Karpas-422 (cell line): ENCODE measurements at regions not wholly inside any gene's neighbourhood (a gene's known extent, or its start where the extent isn't known, plus 50 kb on each side); places are given as distances from the start of the nearest gene placed in this dataset.

Experiments used
- DNase-seq: peaks from one replicate; pipeline ENCODE4 v3.0.0-alpha.2; 2015
- H2AFZ ChIP-seq: fragments of 200-600 bp; sonication (generic); 2 replicates; pipeline ENCODE4 v1.6.1; 2014; ENCODE audit warnings: antibody characterized with exemption, low read length, mixed read lengths
- H3K27ac ChIP-seq: fragments of 200-600 bp; sonication (generic); 2 replicates; pipeline ENCODE4 v1.5.1; 2014; ENCODE audit warnings: mild to moderate bottlenecking, low read length, moderate library complexity
- H3K27me3 ChIP-seq: fragments of 200-600 bp; sonication (generic); 2 replicates; pipeline ENCODE4 v1.6.1; 2014; ENCODE audit warnings: low read length, mixed read lengths
- H3K36me3 ChIP-seq: fragments of 200-600 bp; sonication (generic); 2 replicates; pipeline ENCODE4 v1.6.1; 2014; ENCODE audit warnings: low read length, mixed read lengths; ENCODE audit not compliant: insufficient read depth
- H3K4me1 ChIP-seq: fragments of 200-600 bp; sonication (generic); 2 replicates; pipeline ENCODE4 v1.6.1; 2014; ENCODE audit warnings: mild to moderate bottlenecking, low read length, mixed read lengths
- H3K4me2 ChIP-seq: fragments of 200-600 bp; sonication (generic); 2 replicates; pipeline ENCODE4 v1.6.1; 2014; ENCODE audit warnings: low read length, low read depth, mild to moderate bottlenecking; ENCODE audit not compliant: poor library complexity, severe bottlenecking
- H3K4me3 ChIP-seq: fragments of 200-600 bp; sonication (generic); 2 replicates; pipeline ENCODE4 v1.5.1; 2014; ENCODE audit warnings: mild to moderate bottlenecking, antibody characterized with exemption, low read length, mixed read lengths
- H3K79me2 ChIP-seq: fragments of 200-600 bp; sonication (generic); 2 replicates; pipeline ENCODE4 v1.6.1; 2014; ENCODE audit warnings: mild to moderate bottlenecking, low read length, mixed read lengths
- H3K9ac ChIP-seq: fragments of 200-600 bp; sonication (generic); 2 replicates; pipeline ENCODE4 v1.6.0; 2014; ENCODE audit warnings: low read length
- H3K9me2 ChIP-seq: fragments of 200-600 bp; sonication (generic), shearing (Covaris generic); replicated peaks from 2 replicates; pipeline ENCODE4 v1.6.0; 2014; ENCODE audit warnings: mild to moderate bottlenecking, low read length, moderate library complexity; ENCODE audit not compliant: insufficient read depth
- H3K9me3 ChIP-seq: fragments of 300-700, 200-600 bp; sonication (generic); 2 replicates; pipeline ENCODE4 v1.6.1; 2014; ENCODE audit warnings: low read length, mixed read lengths
- H4K20me1 ChIP-seq: fragments of 200-600 bp; sonication (generic); 2 replicates; pipeline ENCODE4 v1.6.1; 2014; ENCODE audit warnings: mild to moderate bottlenecking, antibody characterized with exemption, low read length, low read depth; ENCODE audit not compliant: insufficient read depth

DNA sequence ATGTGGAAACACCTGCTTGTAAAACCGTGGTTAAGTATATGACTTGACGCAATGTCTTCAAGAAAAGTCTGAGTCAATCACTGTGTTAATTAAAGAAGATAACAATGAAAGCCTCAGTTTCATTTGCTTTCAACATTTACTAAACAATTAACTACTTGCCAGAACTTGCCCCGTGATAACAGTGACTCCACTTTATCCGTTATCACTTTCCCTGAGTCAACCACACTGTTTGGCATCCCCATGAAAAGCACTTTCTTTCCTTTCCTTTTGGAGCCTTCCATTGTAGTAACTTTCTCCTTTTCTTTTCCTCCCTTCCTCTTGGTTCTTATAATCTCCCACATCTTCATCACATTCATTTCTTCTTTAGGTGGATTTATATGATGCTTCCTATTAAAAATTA lies 435.1 kb upstream of the GOT2 start:
- H3K27ac ChIP-seq, result no peak overlapping the region
- H3K9me3 ChIP-seq, result no peaks in the 10 kb centered on the region
- no peak overlapping the region for H2AFZ ChIP-seq
- H3K9me2 ChIP-seq, result no peaks in the 10 kb centered on the region
- no peaks in the 10 kb centered on the region for H4K20me1 ChIP-seq
- no peak for DNase-seq
- no peak overlapping the region for H3K4me2 ChIP-seq
- no peaks in the 10 kb centered on the region for H3K36me3 ChIP-seq
- H3K4me3 ChIP-seq, result no peak overlapping the region
- no peak overlapping the region for H3K9ac ChIP-seq
- no peaks in the 10 kb centered on the region for H3K27me3 ChIP-seq
- H3K4me1 ChIP-seq, result no peaks in the 10 kb centered on the region
- no peaks in the 10 kb centered on the region for H3K79me2 ChIP-seq

DNA sequence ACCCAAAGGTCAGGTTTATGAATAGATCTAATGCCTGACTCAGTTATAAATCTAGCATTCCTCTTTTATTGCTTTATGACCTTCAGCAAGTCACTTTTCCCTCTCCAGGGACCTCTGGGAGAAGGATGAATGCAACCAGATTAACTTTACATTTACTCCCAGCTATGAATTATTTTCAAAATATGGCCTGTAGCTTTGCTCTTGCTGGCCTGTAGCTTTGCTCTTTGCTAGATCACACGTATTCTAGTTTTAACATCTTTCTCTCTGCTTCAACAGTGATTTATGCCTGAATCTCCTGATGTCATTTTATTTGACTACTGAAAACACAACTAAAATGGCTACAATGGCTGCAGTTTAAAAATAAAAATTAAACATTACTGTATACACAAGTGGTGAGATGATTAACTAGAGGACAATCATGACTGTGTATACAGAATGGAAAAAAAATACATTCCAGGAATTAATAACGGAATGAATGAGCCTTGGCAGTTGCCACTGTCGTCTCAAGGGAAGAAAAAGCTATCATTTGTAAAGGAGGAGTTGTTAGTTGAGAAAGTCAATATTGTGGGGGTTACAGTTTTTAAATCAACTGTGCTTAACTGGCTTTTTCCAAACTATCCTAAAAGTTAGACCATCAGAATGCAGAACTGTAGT lies 434.5 kb upstream of the GOT2 start:
- DNase-seq, result no peak
- Histone ChIP-seq H3K27ac (no peak overlapping the region), H2AFZ (no peak overlapping the region), H3K4me3 (no peak overlapping the region), H3K79me2 (no peaks in the 10 kb centered on the region), H3K9me3 (no peaks in the 10 kb centered on the region), H3K27me3 (no peaks in the 10 kb centered on the region), H3K9ac (no peak overlapping the region), H3K9me2 (no peaks in the 10 kb centered on the region), H3K36me3 (no peaks in the 10 kb centered on the region), H3K4me1 (no peaks in the 10 kb centered on the region), H3K4me2 (no peak overlapping the region), H4K20me1 (no peaks in the 10 kb centered on the region)

DNA sequence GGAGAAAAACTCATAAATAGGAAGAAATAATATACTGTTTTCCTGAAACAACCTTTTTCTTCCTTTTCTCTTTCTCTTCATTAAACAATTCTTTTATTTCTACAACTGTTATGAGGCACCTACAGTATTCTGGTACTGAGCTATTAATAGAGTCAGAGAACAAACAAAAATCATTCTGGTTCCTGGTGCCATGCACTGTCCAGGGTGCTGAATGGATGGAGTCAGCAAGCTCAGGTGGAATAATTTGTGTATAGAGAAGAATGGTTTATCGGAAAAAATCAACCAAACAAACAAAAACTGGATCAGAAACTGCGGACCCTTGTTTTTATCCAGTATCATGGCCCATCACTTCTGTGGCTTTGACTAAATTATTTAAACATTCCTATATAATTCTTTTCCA lies 430.3 kb upstream of the GOT2 start:
- H2AFZ ChIP-seq, result no peak overlapping the region
- H3K9me2 ChIP-seq, result no peaks in the 10 kb centered on the region

DNA sequence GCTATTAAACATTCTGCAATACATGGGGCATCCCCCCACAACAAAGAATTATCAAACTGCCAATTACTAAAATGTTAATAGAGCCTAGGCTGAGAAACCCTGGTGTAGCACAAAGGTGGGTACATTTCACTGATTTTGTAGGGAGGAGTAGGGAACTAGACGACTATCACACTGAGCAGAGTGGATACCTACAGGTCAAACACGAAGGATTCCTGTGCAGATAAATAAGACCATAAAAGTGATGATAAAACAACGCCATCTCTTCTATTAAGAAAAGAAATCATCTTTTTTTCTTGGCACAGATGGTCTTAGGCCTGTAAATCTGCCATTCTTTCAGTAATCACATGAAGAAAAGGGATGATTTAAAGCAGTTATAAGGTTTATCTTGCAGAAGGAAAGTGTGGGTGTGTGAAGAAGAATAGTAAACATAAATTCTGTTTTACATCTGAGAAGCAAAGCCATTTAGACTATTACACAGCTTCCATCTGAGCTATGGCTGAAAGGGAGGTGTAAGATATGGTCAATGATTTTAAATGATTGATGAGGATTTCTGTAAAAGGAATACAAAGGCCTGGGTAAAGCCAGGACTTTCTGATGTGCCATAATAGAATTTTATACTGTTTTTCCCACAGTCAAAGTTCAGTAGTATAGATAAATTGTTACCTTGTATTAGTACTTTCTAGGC lies 429.4 kb upstream of the GOT2 start:
- no peaks in the 10 kb centered on the region for H3K4me1 ChIP-seq
- H3K4me2 ChIP-seq, result no peak overlapping the region
- H3K27ac ChIP-seq, result no peak overlapping the region
- no peaks in the 10 kb centered on the region for H3K27me3 ChIP-seq
- no peaks in the 10 kb centered on the region for H3K36me3 ChIP-seq
- H3K9me2 ChIP-seq, result no peaks in the 10 kb centered on the region
- no peak overlapping the region for H3K9ac ChIP-seq
- no peak overlapping the region for H3K4me3 ChIP-seq
- no peaks in the 10 kb centered on the region for H4K20me1 ChIP-seq
- H3K9me3 ChIP-seq, result no peaks in the 10 kb centered on the region
- no peak overlapping the region for H2AFZ ChIP-seq
- H3K79me2 ChIP-seq, result no peaks in the 10 kb centered on the region
- DNase-seq, result no peak

More for the DNA sequence above, 430.3 kb upstream of the GOT2 start:
- H4K20me1 ChIP-seq, result no peaks in the 10 kb centered on the region
- H3K27ac ChIP-seq, result no peak overlapping the region
- no peak for DNase-seq
- H3K79me2 ChIP-seq, result no peaks in the 10 kb centered on the region
- H3K4me1 ChIP-seq, result no peaks in the 10 kb centered on the region
- H3K4me2 ChIP-seq, result no peak overlapping the region
- no peak overlapping the region for H3K4me3 ChIP-seq
- H3K36me3 ChIP-seq, result no peaks in the 10 kb centered on the region
- H3K9me3 ChIP-seq, result no peaks in the 10 kb centered on the region
- no peaks in the 10 kb centered on the region for H3K27me3 ChIP-seq
- no peak overlapping the region for H3K9ac ChIP-seq

DNA sequence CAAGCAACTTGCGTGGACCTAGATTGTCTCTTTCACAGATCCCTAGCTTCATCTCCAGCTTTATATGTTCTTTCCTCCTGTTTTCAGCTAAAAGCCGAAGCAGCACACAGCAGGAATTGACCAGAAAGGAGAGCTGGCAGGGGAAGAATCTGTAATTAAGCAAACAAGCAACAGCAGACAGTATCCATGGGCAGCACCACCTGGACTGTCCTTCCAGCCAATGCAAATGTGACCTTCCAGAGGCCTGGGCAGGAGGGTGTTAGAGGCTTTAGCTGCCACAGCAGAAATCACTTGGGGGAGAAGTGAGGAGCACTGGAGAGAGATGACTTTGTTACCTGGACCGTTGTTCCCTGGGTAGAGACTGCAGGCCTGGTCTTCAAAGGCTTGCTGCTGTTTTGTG lies 427.6 kb upstream of the GOT2 start:
- H3K4me2 ChIP-seq, result no peak overlapping the region
- no peaks in the 10 kb centered on the region for H4K20me1 ChIP-seq
- DNase-seq, result no peak
- no peaks in the 10 kb centered on the region for H3K9me2 ChIP-seq
- H3K4me1 ChIP-seq, result no peaks in the 10 kb centered on the region
- no peak overlapping the region for H2AFZ ChIP-seq
- H3K4me3 ChIP-seq, result no peak overlapping the region
- no peaks in the 10 kb centered on the region for H3K36me3 ChIP-seq
- H3K9me3 ChIP-seq, result no peaks in the 10 kb centered on the region
- H3K27ac ChIP-seq, result no peak overlapping the region
- no peak overlapping the region for H3K9ac ChIP-seq
- H3K79me2 ChIP-seq, result no peaks in the 10 kb centered on the region
- H3K27me3 ChIP-seq, result no peaks in the 10 kb centered on the region

DNA sequence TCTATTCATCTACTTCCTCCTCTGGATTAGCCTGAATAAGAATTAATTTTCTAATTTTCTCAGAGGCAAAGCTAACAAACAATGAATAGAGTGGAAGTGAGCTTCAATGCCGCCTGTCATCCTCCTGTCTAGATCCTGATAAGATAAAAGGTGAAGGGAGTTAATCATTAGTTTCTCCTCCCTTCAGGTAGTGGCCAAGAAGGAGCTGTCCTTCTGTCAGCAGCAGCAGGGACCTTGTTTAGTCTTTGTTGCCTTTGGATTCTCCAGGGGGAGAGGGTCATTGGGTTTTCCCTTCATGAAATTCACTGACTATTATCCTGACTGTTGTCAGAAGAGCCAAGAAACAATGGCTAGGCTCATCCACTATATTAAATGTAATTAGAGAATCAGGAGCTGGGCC lies 420.2 kb upstream of the GOT2 start:
- H3K9me3 ChIP-seq, result no peaks in the 10 kb centered on the region
- H3K4me3 ChIP-seq, result no peak overlapping the region
- no peaks in the 10 kb centered on the region for H4K20me1 ChIP-seq
- H3K36me3 ChIP-seq, result no peaks in the 10 kb centered on the region
- no peak overlapping the region for H3K9ac ChIP-seq
- H3K4me2 ChIP-seq, result no peak overlapping the region
- no peak for DNase-seq
- no peaks in the 10 kb centered on the region for H3K27me3 ChIP-seq
- H3K9me2 ChIP-seq, result no peaks in the 10 kb centered on the region
- no peaks in the 10 kb centered on the region for H3K79me2 ChIP-seq
- H3K4me1 ChIP-seq, result no peaks in the 10 kb centered on the region
- H2AFZ ChIP-seq, result no peak overlapping the region
- H3K27ac ChIP-seq, result no peak overlapping the region

DNA sequence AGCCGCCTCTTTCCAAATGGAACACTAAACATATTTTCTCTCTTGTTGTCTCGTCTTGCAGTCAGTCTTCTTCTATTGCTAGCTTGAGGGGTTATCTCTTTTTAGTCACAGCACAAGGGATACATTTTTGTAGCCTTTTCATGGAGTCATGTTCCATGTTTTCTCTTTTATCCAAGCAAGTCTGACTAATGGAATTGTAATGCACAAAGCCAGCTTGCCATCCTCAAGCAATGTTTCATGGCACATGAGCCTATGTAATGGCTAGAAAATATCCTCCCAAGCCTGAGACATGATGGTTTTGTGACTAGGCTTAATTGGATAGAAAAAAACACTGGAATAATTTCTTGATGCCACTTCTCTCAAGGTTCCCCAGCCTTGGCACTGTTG lies 414.6 kb upstream of the GOT2 start:
- no peak overlapping the region for H3K27ac ChIP-seq
- H3K27me3 ChIP-seq, result no peaks in the 10 kb centered on the region
- no peak overlapping the region for H2AFZ ChIP-seq
- no peaks in the 10 kb centered on the region for H3K9me3 ChIP-seq
- no peaks in the 10 kb centered on the region for H3K36me3 ChIP-seq
- no peak for DNase-seq
- no peaks in the 10 kb centered on the region for H3K79me2 ChIP-seq
- H3K4me2 ChIP-seq, result no peak overlapping the region
- H4K20me1 ChIP-seq, result no peaks in the 10 kb centered on the region
- H3K9ac ChIP-seq, result no peak overlapping the region
- H3K4me1 ChIP-seq, result peaks cover 2% of the 10 kb centered on the region; the same call in 1 of the 2 replicates
- H3K4me3 ChIP-seq, result no peak overlapping the region
- H3K9me2 ChIP-seq, result no peaks in the 10 kb centered on the region

DNA sequence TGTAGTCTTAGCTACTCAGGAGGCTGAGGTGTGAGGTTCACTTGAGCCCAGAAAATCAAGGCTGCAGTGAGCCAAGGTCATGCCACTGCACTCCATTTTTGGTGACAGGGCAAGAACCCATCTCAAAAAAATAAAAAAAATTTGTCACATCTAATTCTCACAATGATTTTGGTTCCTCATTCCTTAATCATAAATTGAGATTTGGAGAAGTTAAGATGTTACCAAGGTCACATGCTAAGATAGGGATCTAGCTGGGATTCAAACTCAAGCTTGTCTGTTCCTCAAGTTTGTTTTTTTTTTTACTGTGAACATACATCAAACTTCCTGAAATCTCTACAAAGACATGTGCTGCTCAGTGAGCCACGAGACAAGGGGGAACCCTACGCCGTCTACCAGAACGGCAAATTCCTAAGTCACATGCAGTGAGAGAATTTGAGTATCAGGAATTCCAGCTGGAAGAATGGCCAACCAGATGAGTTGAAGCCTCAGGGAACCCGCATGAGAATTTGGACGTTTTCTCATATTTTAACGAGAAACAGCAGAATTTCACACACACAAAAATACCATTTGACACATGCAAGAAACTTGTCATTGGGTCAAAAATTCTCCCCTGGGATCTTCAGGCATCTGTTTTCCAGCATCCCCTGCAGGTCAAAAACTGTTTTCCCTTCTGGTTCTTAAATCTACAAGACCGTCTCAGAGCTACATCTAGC lies 414.1 kb upstream of the GOT2 start:
- H3K4me2 ChIP-seq, result no peak overlapping the region
- H3K27me3 ChIP-seq, result no peaks in the 10 kb centered on the region
- H4K20me1 ChIP-seq, result no peaks in the 10 kb centered on the region
- H3K36me3 ChIP-seq, result no peaks in the 10 kb centered on the region
- H3K4me1 ChIP-seq, result peaks cover 2% of the 10 kb centered on the region; the same call in 1 of the 2 replicates
- no peak overlapping the region for H3K27ac ChIP-seq
- DNase-seq, result no peak
- no peak overlapping the region for H3K4me3 ChIP-seq
- no peak overlapping the region for H3K9ac ChIP-seq
- no peaks in the 10 kb centered on the region for H3K9me3 ChIP-seq
- H3K9me2 ChIP-seq, result no peaks in the 10 kb centered on the region
- H3K79me2 ChIP-seq, result no peaks in the 10 kb centered on the region
- H2AFZ ChIP-seq, result no peak overlapping the region
